Uterus (tissue), 2 donors: ENCODE measurements at regions not wholly inside any gene's neighbourhood (a gene's known extent, or its start where the extent isn't known, plus 50 kb on each side); places are given as distances from the start of the nearest gene placed in this dataset.

ENCODE experiments used
- POLR2A ChIP-seq, 2 donors: fragments of 450-650 bp; IDR thresholded peaks; one replicate each; pipeline ENCODE4 v1.6.1; 2016; ENCODE audit warnings: antibody characterized with exemption in 2 of 2, mild to moderate bottlenecking in 1 of 2, moderate library complexity in 1 of 2
- TF ChIP-seq, protein P1 (sequence below), 4 experiments: fragments of 200-600 bp in 2 of 4; fragments of 450-650 bp in 2 of 4; sonication (generic) in 2 of 4; IDR thresholded peaks; one replicate each; pipeline ENCODE4 v1.5.1; 2016 to 2019; ENCODE audit warnings: antibody characterized with exemption in 4 of 4, mild to moderate bottlenecking in 2 of 4, moderate library complexity in 1 of 4

DNA sequence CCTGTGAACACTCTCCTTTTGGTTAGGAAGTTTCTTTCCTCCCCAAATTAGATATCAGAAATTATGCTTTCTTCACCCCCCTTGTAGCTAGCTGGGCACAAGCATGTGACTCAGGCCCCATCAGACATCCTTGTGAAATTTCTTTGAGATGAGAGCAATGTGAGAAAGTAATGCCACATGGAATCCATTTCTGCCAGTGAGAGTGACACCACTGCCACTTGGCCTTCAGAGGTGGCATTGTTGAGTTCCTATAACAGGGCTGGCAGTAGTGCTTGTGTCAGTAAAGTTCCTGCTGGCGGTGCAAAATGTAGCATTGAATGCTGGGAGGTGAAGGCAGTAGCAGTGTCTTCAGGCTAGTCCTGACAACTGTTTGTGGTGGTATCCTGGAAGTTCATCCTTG lies 80.7 kb upstream of the ZNF280D start:
- no peak for TF ChIP-seq POLR2A (IDR thresholded peaks at IDR 0.05)
- TF ChIP-seq, protein P1, sequence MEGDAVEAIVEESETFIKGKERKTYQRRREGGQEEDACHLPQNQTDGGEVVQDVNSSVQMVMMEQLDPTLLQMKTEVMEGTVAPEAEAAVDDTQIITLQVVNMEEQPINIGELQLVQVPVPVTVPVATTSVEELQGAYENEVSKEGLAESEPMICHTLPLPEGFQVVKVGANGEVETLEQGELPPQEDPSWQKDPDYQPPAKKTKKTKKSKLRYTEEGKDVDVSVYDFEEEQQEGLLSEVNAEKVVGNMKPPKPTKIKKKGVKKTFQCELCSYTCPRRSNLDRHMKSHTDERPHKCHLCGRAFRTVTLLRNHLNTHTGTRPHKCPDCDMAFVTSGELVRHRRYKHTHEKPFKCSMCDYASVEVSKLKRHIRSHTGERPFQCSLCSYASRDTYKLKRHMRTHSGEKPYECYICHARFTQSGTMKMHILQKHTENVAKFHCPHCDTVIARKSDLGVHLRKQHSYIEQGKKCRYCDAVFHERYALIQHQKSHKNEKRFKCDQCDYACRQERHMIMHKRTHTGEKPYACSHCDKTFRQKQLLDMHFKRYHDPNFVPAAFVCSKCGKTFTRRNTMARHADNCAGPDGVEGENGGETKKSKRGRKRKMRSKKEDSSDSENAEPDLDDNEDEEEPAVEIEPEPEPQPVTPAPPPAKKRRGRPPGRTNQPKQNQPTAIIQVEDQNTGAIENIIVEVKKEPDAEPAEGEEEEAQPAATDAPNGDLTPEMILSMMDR (IDR thresholded peaks at IDR 0.05): no peak
